Large intestine (tissue), 3 donors: ENCODE measurements at regions not wholly inside any gene's neighbourhood (a gene's known extent, or its start where the extent isn't known, plus 50 kb on each side); places are given as distances from the start of the nearest gene placed in this dataset.

Source experiments
- DNase-seq, 2 donors: peaks; one replicate each; pipeline versions ENCODE4 v3.0.0 to v3.0.0-alpha.2; 2013
- H3K27ac ChIP-seq: one replicate; pipeline ENCODE4 v1.5.1; 2013; ENCODE audit warnings: low read length
- H3K27me3 ChIP-seq: 2 replicates; pipeline ENCODE4 v1.6.1; 2013; ENCODE audit warnings: low read length; ENCODE audit not compliant: control insufficient read depth, insufficient read depth
- H3K36me3 ChIP-seq: 2 replicates; pipeline ENCODE4 v1.6.1; 2013; ENCODE audit warnings: low read length; ENCODE audit not compliant: control insufficient read depth, insufficient read depth
- H3K4me1 ChIP-seq: one replicate; pipeline ENCODE4 v1.6.1; 2013; ENCODE audit warnings: low read length; ENCODE audit not compliant: control insufficient read depth, insufficient read depth
- H3K4me3 ChIP-seq: one replicate; pipeline ENCODE4 v1.5.1; 2013; ENCODE audit warnings: low read length
- H3K9me3 ChIP-seq: one replicate; pipeline ENCODE4 v1.6.1; 2013; ENCODE audit warnings: mild to moderate bottlenecking, low read depth, low read length, moderate library complexity; ENCODE audit not compliant: control insufficient read depth
- WGBS: methylation state at CpG from one replicate; pipeline ENCODE4 v1.1.5; 2013; ENCODE audit warnings: low lambda C conversion rate; ENCODE audit not compliant: insufficient coverage; 5-methylcytosine and 5-hydroxymethylcytosine counted together

- no peak overlapping the region for H3K27ac ChIP-seq
- DNase-seq = no peak
- H3K9me3 ChIP-seq = no peaks in the 10 kb centered on the region
- no CpG with 5 or more reads among the region's 6 CpGs for WGBS
- H3K4me3 ChIP-seq = no peak overlapping the region
- H3K36me3 ChIP-seq = no peaks in the 10 kb centered on the region
- no peaks in the 10 kb centered on the region for H3K27me3 ChIP-seq
- no peaks in the 10 kb centered on the region for H3K4me1 ChIP-seq
Measured at GRCh38 chr2:2768476-2768875, 437.4 kb upstream of the MYT1L start.

GRCh38 chr2:2767837-2768236, 436.8 kb upstream of the MYT1L start:
- DNase-seq = no peak
- WGBS = no CpG with 5 or more reads among the region's 9 CpGs
- Histone ChIP-seq H3K4me1 (no peaks in the 10 kb centered on the region), H3K9me3 (no peaks in the 10 kb centered on the region), H3K4me3 (no peak overlapping the region), H3K27ac (no peak overlapping the region), H3K36me3 (no peaks in the 10 kb centered on the region), H3K27me3 (no peaks in the 10 kb centered on the region)

DNA sequence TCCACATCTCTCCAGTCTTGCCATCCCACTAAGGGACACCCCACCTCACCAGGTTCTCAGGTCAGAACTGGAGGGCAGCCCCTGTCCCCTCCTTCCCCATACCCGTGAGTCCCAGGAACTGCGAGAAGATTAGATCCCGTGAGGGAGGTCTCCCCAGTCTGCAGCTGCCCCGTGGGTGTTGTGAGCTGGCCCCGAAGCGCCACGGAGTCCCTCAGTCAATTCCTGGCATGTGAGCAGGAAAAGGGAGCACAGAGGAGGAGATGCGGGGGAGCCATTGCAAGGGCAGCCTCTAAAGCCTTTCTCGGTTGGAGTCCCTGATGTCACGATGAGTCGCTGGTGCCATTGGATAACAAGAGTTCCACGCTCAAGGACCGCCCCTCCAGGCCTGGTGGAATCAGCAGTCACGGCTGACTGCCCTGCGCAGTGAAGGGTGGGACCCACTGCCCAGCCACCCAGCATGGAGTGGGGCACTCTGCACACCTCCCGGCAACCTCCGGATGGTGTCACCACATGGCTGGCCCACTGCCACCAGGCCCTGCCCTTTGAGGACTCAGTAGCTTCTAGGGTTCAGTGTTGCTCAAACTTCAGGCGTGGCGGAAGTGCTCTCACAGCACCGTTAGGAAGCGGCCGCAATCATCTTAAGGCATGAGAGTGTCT, 434.9 kb upstream of the MYT1L start:
- WGBS = no CpG with 5 or more reads among the region's 22 CpGs
- Histone ChIP-seq H3K27ac (no peak overlapping the region), H3K4me3 (no peak overlapping the region), H3K9me3 (no peaks in the 10 kb centered on the region), H3K27me3 (no peaks in the 10 kb centered on the region), H3K4me1 (no peaks in the 10 kb centered on the region), H3K36me3 (no peaks in the 10 kb centered on the region)
- no peak for DNase-seq

- WGBS = no CpG with 5 or more reads among the region's 17 CpGs
- Histone ChIP-seq H3K36me3 (no peaks in the 10 kb centered on the region), H3K27ac (no peak overlapping the region), H3K27me3 (no peaks in the 10 kb centered on the region), H3K4me1 (no peaks in the 10 kb centered on the region), H3K9me3 (no peaks in the 10 kb centered on the region), H3K4me3 (no peak overlapping the region)
- DNase-seq = no peak
Measured at GRCh38 chr2:2765176-2765800, 434.2 kb upstream of the MYT1L start.

DNA sequence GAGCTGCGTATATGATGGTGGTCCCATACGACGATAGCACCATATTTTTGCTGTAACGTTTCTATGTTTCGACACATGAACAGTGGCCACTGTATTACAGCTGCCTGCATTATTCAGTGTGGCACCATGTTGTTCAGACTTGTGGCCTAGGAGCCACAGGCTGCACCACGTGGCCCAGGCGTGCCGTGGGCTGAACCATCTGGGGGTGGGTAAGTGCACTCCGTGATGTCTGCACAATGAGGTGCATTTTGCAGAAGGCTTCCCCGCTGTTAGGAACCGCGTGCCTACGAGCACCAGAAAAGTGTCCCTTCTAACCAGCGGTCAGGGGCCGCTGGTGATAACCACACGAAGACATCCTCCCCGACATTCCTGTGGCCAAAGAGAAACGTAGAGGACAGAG, 433.7 kb upstream of the MYT1L start:
- WGBS = no CpG with 5 or more reads among the region's 18 CpGs
- H3K27ac ChIP-seq = no peak overlapping the region

GRCh38 chr2:2764001-2764355, 432.9 kb upstream of the MYT1L start:
- no peak for DNase-seq
- WGBS = no CpG with 5 or more reads among the region's 5 CpGs
- H3K36me3 ChIP-seq = no peaks in the 10 kb centered on the region
- H3K4me1 ChIP-seq = no peaks in the 10 kb centered on the region
- H3K27me3 ChIP-seq = no peaks in the 10 kb centered on the region
- H3K9me3 ChIP-seq = no peaks in the 10 kb centered on the region
- H3K27ac ChIP-seq = no peak overlapping the region
- H3K4me3 ChIP-seq = no peak overlapping the region

More for the DNA sequence above, 433.7 kb upstream of the MYT1L start:
- H3K27me3 ChIP-seq = no peaks in the 10 kb centered on the region
- H3K36me3 ChIP-seq = no peaks in the 10 kb centered on the region
- H3K9me3 ChIP-seq = no peaks in the 10 kb centered on the region
- no peak for DNase-seq
- no peaks in the 10 kb centered on the region for H3K4me1 ChIP-seq
- no peak overlapping the region for H3K4me3 ChIP-seq

DNA sequence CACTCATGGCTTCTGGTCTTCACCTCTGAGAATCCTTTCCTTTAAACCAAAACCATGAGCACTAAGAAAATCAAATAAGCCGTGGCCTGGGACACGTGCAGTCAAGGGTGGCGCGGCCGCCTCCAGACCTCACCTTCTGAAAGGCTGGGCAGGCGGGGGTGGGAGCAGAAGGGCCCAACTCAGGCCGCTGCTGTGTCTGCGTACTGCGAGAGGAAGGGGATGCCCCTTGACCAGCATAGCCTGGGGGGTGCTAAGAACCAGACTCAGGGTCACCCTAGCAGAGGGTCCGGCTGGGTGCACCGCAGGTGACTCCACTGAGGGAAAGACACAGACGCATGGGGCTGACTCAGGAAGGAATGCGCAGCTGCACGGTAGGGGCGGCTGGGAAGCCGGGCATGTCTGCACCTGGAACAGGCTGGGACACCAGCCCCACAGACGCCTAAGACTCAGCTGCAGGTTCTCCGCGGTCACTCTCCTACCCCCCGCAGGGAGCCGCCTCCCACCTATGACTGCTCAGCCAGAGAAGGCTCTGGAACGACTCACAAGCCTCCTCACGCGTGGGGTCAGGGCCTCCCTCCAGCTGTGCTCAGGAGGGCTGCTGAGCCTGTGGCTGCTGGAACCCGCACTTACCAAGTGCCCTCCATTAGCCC, 432.4 kb upstream of the MYT1L start:
- no peak for DNase-seq
- Histone ChIP-seq H3K4me1 (no peaks in the 10 kb centered on the region), H3K27ac (no peak overlapping the region), H3K4me3 (no peak overlapping the region), H3K27me3 (no peaks in the 10 kb centered on the region), H3K9me3 (no peaks in the 10 kb centered on the region), H3K36me3 (no peaks in the 10 kb centered on the region)
- WGBS = no CpG with 5 or more reads among the region's 25 CpGs

DNA sequence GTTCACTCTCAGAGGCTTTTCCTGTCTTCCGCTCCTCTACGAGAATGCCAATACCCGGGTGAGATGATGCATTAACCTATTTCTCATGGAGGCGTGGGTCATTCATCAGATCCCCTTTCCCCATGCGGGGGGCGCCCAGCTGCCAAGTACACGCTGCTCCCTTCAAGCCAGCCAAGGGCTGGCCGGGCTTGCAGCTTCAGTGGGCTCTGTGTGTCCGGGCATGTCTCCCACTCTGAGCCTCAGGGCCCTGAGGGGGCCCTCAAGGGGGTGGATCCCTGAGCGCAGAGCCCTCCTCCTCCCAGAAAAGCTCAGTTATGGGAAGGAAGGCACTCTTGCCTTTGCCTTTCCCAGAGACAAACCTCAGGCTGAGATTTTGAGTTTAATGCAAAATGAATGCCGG, 431.8 kb upstream of the MYT1L start:
- no peaks in the 10 kb centered on the region for H3K9me3 ChIP-seq
- no peaks in the 10 kb centered on the region for H3K27me3 ChIP-seq
- no peaks in the 10 kb centered on the region for H3K36me3 ChIP-seq
- DNase-seq = no peak
- no peak overlapping the region for H3K27ac ChIP-seq
- H3K4me3 ChIP-seq = no peak overlapping the region
- H3K4me1 ChIP-seq = no peaks in the 10 kb centered on the region
- no CpG with 5 or more reads among the region's 11 CpGs for WGBS

DNA sequence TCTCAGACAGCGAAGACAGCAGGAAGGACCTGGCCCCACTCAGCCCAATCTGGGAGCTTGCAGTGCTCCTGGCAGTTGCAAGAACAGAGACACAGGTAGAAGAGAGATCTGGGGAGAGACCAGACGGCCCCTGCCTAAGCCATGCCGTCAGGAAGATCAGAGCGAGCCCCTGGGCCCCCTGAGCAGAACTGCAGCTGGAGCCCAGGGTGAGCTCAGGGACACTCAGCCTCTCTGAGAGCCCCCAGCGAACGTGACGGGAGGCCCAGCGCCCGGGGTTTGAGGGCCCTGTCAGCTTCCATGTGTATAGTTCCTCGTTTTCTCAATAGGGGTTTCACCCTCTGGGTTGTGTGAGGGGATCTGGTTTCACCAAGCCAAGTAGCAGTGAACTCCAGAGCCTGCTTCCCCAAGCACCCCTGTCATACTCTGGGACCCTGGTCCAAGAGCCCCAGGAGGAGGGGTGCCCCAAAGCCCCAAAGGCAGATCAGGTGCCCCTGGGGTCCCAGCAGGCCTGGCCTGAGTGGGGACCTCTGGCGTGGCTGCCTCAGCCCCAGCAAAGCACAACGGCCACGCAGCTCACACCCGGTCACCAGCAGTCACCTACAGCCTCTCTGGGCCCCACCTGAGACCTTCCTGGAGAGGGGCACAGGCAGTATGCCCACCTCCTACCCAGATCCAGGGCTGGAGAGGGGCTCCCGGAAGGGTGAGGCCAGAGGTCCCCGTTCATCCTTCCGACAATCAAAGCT, 431.3 kb upstream of the MYT1L start:
- WGBS = no CpG with 5 or more reads among the region's 17 CpGs
- no peak overlapping the region for H3K27ac ChIP-seq

DNA sequence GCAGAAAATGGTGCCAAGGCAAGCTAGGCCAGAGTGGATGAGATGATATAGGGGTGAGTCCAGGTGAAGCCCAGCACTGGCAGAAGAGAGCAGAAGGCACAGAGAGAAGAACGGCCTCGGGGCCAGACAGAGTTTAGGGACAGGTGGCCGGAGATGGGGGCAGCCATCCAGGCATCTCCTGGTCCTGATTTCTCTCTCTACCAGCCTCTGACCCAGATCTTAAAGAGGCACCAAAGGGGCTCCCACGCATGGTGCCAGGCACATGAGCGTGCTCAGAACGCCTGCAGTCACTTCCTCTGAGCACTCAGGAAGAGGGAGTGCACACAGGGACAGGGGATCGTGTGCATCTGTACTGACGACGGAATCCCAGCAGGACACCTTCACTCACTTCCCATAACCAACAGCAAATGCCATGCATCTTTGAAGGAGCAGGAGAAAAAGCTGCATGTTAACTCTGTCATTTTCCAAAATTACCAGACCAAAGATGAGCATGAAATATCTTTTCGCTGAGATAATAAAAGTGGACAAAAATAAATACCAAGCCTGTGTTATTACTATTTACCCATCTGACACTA, 427.8 kb upstream of the MYT1L start:
- no peak overlapping the region for H3K27ac ChIP-seq
- no peaks in the 10 kb centered on the region for H3K27me3 ChIP-seq
- DNase-seq = no peak
- no peaks in the 10 kb centered on the region for H3K36me3 ChIP-seq
- H3K4me3 ChIP-seq = no peak overlapping the region
- 100% methylated on average over 1 of the region's 10 CpGs for WGBS
- H3K9me3 ChIP-seq = no peaks in the 10 kb centered on the region
- H3K4me1 ChIP-seq = no peaks in the 10 kb centered on the region

More for the DNA sequence above, 431.3 kb upstream of the MYT1L start:
- Histone ChIP-seq H3K4me1 (no peaks in the 10 kb centered on the region), H3K9me3 (no peaks in the 10 kb centered on the region), H3K4me3 (no peak overlapping the region), H3K27me3 (no peaks in the 10 kb centered on the region), H3K36me3 (no peaks in the 10 kb centered on the region)
- no peak for DNase-seq
